ENCODE measurements at regions not wholly inside any gene's neighbourhood (a gene's known extent, or its start where the extent isn't known, plus 50 kb on each side); places are given as distances from the start of the nearest gene placed in this dataset.
"Not testable (repeated sequence)": the region's sequence is repeated elsewhere in the genome, so short reads cannot be mapped to it uniquely, and the experiment has no call there.

GRCh38 chr18:6570581-6571238 is 156.0 kb upstream of the L3MBTL4 start:
- no peaks in the 10 kb centered on the region for H3K9me3 ChIP-seq (ENCODE audit: control insufficient read depth, low read length)
- H3K27ac ChIP-seq (ENCODE audit: low read depth, low read length, severe bottlenecking) = no peak overlapping the region
- WGBS, 2 experiments (ENCODE audit: insufficient coverage in 2 of 2) = 90 to 93% methylated on average over 2 of the region's 4 CpGs
- H3K4me1 ChIP-seq (ENCODE audit: control insufficient read depth, insufficient read depth, low read length, poor library complexity, severe bottlenecking) = peaks cover 9% of the 10 kb centered on the region
- no peaks in the 10 kb centered on the region for H3K36me3 ChIP-seq (ENCODE audit: control insufficient read depth, insufficient read depth, low read length)
- H3K4me3 ChIP-seq (ENCODE audit: extremely low read depth, insufficient read depth, low read length, poor library complexity, severe bottlenecking) = no peak overlapping the region

GRCh38 chr18:6571239-6571602 is 156.5 kb upstream of the L3MBTL4 start:
- Histone ChIP-seq H3K27ac (ENCODE audit: low read depth, low read length, severe bottlenecking) (no peak overlapping the region), H3K4me3 (ENCODE audit: extremely low read depth, insufficient read depth, low read length, poor library complexity, severe bottlenecking) (no peak overlapping the region), H3K36me3 (ENCODE audit: control insufficient read depth, insufficient read depth, low read length) (no peaks in the 10 kb centered on the region), H3K4me1 (ENCODE audit: control insufficient read depth, insufficient read depth, low read length, poor library complexity, severe bottlenecking) (peaks cover 4% of the 10 kb centered on the region), H3K9me3 (ENCODE audit: control insufficient read depth, low read length) (no peaks in the 10 kb centered on the region)
- 94% methylated on average over 2 of the region's 3 CpGs; no CpG with 5 or more reads in 1 of the 2 experiments for WGBS, 2 experiments (ENCODE audit: insufficient coverage in 2 of 2)

DNA sequence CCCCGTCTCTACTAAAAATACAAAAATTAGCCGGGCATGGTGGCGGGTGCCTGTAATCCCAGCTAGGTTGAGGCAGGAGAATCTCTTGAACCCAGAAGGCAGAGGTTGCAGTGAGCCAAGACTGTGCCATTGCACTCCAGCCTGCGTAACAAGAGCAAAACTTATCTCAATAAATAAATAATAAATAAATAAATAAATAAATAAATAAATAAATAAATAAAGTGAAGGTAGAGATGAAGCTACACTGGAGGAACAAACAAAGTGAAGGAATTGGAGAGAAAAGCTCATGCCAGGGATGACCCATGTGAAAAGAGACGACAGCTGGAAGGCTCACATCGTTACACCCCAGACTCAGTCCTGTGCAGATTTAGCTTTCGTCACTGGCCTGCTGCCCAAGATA is 157.3 kb upstream of the ARHGAP28 start:
- not testable (repeated sequence) for H3K27ac ChIP-seq (ENCODE audit: low read depth, low read length, severe bottlenecking); H3K4me1 ChIP-seq (ENCODE audit: control insufficient read depth, insufficient read depth, low read length, poor library complexity, severe bottlenecking); H3K36me3 ChIP-seq (ENCODE audit: control insufficient read depth, insufficient read depth, low read length); H3K9me3 ChIP-seq (ENCODE audit: control insufficient read depth, low read length); H3K4me3 ChIP-seq (ENCODE audit: extremely low read depth, insufficient read depth, low read length, poor library complexity, severe bottlenecking)
- WGBS, 2 experiments (ENCODE audit: insufficient coverage in 2 of 2) = 93 to 100% methylated on average over 3 to 6 of the region's 7 CpGs

DNA sequence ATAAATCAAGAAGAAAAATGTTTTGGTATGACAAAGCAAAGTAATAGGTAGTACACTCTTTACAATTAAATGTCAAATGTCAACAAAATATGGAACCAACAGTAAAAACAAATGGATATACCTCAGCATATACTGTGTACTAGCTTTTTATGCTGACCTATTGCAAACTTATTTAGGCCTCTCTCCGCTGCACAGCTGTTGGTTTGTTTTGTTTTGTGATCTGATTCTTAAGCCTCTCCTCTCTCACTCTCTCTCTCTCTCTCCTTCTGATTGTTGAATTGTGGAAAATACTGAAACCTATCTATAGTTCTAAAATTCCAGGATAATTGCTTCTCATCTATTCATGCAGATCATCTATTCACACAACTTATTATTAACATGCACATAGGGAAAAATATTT is 154.9 kb upstream of the ARHGAP28 start:
- Histone ChIP-seq H3K27ac (ENCODE audit: low read depth, low read length, severe bottlenecking) (no peak overlapping the region), H3K4me1 (ENCODE audit: control insufficient read depth, insufficient read depth, low read length, poor library complexity, severe bottlenecking) (no peaks in the 10 kb centered on the region), H3K36me3 (ENCODE audit: control insufficient read depth, insufficient read depth, low read length) (no peaks in the 10 kb centered on the region), H3K9me3 (ENCODE audit: control insufficient read depth, low read length) (no peaks in the 10 kb centered on the region), H3K4me3 (ENCODE audit: extremely low read depth, insufficient read depth, low read length, poor library complexity, severe bottlenecking) (no peak overlapping the region)
- no CpG with 5 or more reads among the region's 1 CpG for WGBS, 2 experiments (ENCODE audit: insufficient coverage in 2 of 2)

- H3K4me1 ChIP-seq (ENCODE audit: control insufficient read depth, insufficient read depth, low read length, poor library complexity, severe bottlenecking) = no peaks in the 10 kb centered on the region
- H3K9me3 ChIP-seq (ENCODE audit: control insufficient read depth, low read length) = no peaks in the 10 kb centered on the region
- H3K27ac ChIP-seq (ENCODE audit: low read depth, low read length, severe bottlenecking) = no peak overlapping the region
- H3K4me3 ChIP-seq (ENCODE audit: extremely low read depth, insufficient read depth, low read length, poor library complexity, severe bottlenecking) = no peak overlapping the region
- WGBS, 2 experiments (ENCODE audit: insufficient coverage in 2 of 2) = 93% methylated on average over 9 to 10 of the region's 10 CpGs
- no peaks in the 10 kb centered on the region for H3K36me3 ChIP-seq (ENCODE audit: control insufficient read depth, insufficient read depth, low read length)
These were observed 153.6 kb upstream of the ARHGAP28 start for GRCh38 chr18:6575908-6576307.

- Histone ChIP-seq H3K27ac (ENCODE audit: low read depth, low read length, severe bottlenecking) (no peak overlapping the region), H3K36me3 (ENCODE audit: control insufficient read depth, insufficient read depth, low read length) (no peaks in the 10 kb centered on the region), H3K9me3 (ENCODE audit: control insufficient read depth, low read length) (no peaks in the 10 kb centered on the region), H3K4me3 (ENCODE audit: extremely low read depth, insufficient read depth, low read length, poor library complexity, severe bottlenecking) (no peak overlapping the region), H3K4me1 (ENCODE audit: control insufficient read depth, insufficient read depth, low read length, poor library complexity, severe bottlenecking) (no peaks in the 10 kb centered on the region)
- WGBS, 2 experiments (ENCODE audit: insufficient coverage in 2 of 2) = 94 to 100% methylated on average over 4 to 5 of the region's 5 CpGs
These were observed 152.7 kb upstream of the ARHGAP28 start for GRCh38 chr18:6576718-6577375.

DNA sequence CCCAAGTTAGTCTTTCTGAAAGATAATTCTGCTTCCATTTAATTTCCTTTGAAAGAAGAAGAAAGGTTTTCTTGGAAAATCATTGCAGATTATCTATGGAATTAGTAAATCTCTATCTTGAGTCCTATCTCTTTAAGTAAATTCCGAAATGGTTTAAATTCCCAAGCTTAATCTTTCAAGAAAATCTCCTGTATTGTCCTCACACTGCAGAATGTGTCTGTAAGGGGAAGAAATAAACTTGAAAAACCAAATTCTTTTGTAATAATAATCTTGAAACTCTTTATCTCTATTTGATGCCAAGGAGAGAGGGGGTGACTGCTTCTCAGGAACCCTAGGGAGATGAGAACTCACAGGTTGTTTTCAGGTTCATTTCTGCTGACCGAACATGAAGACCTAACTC is 150.8 kb upstream of the ARHGAP28 start:
- Histone ChIP-seq H3K4me3 (ENCODE audit: extremely low read depth, insufficient read depth, low read length, poor library complexity, severe bottlenecking) (no peak overlapping the region), H3K9me3 (ENCODE audit: control insufficient read depth, low read length) (no peaks in the 10 kb centered on the region), H3K36me3 (ENCODE audit: control insufficient read depth, insufficient read depth, low read length) (no peaks in the 10 kb centered on the region), H3K27ac (ENCODE audit: low read depth, low read length, severe bottlenecking) (no peak overlapping the region), H3K4me1 (ENCODE audit: control insufficient read depth, insufficient read depth, low read length, poor library complexity, severe bottlenecking) (no peaks in the 10 kb centered on the region)
- WGBS, 2 experiments (ENCODE audit: insufficient coverage in 2 of 2) = 67 to 75% methylated on average over 1 of the region's 2 CpGs

GRCh38 chr18:6579486-6579885 is 150.0 kb upstream of the ARHGAP28 start:
- no peaks in the 10 kb centered on the region for H3K9me3 ChIP-seq (ENCODE audit: control insufficient read depth, low read length)
- no peak overlapping the region for H3K27ac ChIP-seq (ENCODE audit: low read depth, low read length, severe bottlenecking)
- H3K36me3 ChIP-seq (ENCODE audit: control insufficient read depth, insufficient read depth, low read length) = no peaks in the 10 kb centered on the region
- H3K4me1 ChIP-seq (ENCODE audit: control insufficient read depth, insufficient read depth, low read length, poor library complexity, severe bottlenecking) = no peaks in the 10 kb centered on the region
- WGBS, 2 experiments (ENCODE audit: insufficient coverage in 2 of 2) = no CpG with 5 or more reads among the region's 5 CpGs
- H3K4me3 ChIP-seq (ENCODE audit: extremely low read depth, insufficient read depth, low read length, poor library complexity, severe bottlenecking) = no peak overlapping the region

GRCh38 chr18:6580401-6580800 is 149.1 kb upstream of the ARHGAP28 start:
- Histone ChIP-seq H3K36me3 (ENCODE audit: control insufficient read depth, insufficient read depth, low read length) (no peaks in the 10 kb centered on the region), H3K4me3 (ENCODE audit: extremely low read depth, insufficient read depth, low read length, poor library complexity, severe bottlenecking) (no peak overlapping the region), H3K9me3 (ENCODE audit: control insufficient read depth, low read length) (no peaks in the 10 kb centered on the region), H3K27ac (ENCODE audit: low read depth, low read length, severe bottlenecking) (no peak overlapping the region), H3K4me1 (ENCODE audit: control insufficient read depth, insufficient read depth, low read length, poor library complexity, severe bottlenecking) (no peaks in the 10 kb centered on the region)
- WGBS, 2 experiments (ENCODE audit: insufficient coverage in 2 of 2) = no CpG with 5 or more reads among the region's 1 CpG

DNA sequence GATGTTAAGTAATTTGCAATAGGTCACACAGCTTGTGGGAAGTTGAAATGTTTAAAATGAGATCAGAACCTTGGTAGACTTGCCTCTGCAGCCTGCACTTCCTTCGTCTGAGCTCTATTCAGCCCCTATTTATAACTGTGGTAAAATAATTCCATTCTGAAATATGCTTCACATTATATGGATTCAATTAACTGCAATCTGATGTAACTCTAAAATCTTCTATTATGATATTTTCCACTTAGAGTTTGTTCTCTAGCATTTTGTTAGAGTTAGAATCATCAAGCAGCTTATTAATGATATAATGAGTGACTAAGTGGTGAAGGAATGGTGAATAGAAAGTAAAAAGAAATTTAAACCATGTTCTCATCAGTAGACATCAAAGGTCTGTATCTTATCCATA is 139.6 kb upstream of the ARHGAP28 start:
- no CpG with 5 or more reads among the region's 1 CpG for WGBS, 2 experiments (ENCODE audit: insufficient coverage in 2 of 2)
- Histone ChIP-seq H3K27ac (ENCODE audit: low read depth, low read length, severe bottlenecking) (no peak overlapping the region), H3K36me3 (ENCODE audit: control insufficient read depth, insufficient read depth, low read length) (no peaks in the 10 kb centered on the region), H3K4me3 (ENCODE audit: extremely low read depth, insufficient read depth, low read length, poor library complexity, severe bottlenecking) (no peak overlapping the region), H3K9me3 (ENCODE audit: control insufficient read depth, low read length) (no peaks in the 10 kb centered on the region), H3K4me1 (ENCODE audit: control insufficient read depth, insufficient read depth, low read length, poor library complexity, severe bottlenecking) (no peaks in the 10 kb centered on the region)

GRCh38 chr18:6590326-6590725 is 139.2 kb upstream of the ARHGAP28 start:
- H3K36me3 ChIP-seq (ENCODE audit: control insufficient read depth, insufficient read depth, low read length) = no peaks in the 10 kb centered on the region
- no peaks in the 10 kb centered on the region for H3K4me1 ChIP-seq (ENCODE audit: control insufficient read depth, insufficient read depth, low read length, poor library complexity, severe bottlenecking)
- no peaks in the 10 kb centered on the region for H3K9me3 ChIP-seq (ENCODE audit: control insufficient read depth, low read length)
- WGBS, 2 experiments (ENCODE audit: insufficient coverage in 2 of 2) = 89 to 100% methylated on average over 3 of the region's 3 CpGs
- H3K27ac ChIP-seq (ENCODE audit: low read depth, low read length, severe bottlenecking) = no peak overlapping the region
- H3K4me3 ChIP-seq (ENCODE audit: extremely low read depth, insufficient read depth, low read length, poor library complexity, severe bottlenecking) = no peak overlapping the region
